C4-2B (cell line): ENCODE measurements at regions not wholly inside any gene's neighbourhood (a gene's known extent, or its start where the extent isn't known, plus 50 kb on each side); places are given as distances from the start of the nearest gene placed in this dataset.

Experiments used
- CTCF ChIP-seq: fragments of 450-650 bp; conservative IDR thresholded peaks from 2 replicates; pipeline ENCODE4 v1.5.1; 2017; ENCODE audit warnings: mild to moderate bottlenecking
- ZFX ChIP-seq: fragments of 450-650 bp; IDR thresholded peaks from 2 replicates; pipeline ENCODE4 v1.6.1; 2017

- TF ChIP-seq CTCF (no peak), ZFX (no peak)
Observed at GRCh38 chr20:39875492-39876110, 813.4 kb downstream of the MAFB start.
